ENCODE measurements at regions not wholly inside any gene's neighbourhood (a gene's known extent, or its start where the extent isn't known, plus 50 kb on each side); places are given as distances from the start of the nearest gene placed in this dataset.

DNA sequence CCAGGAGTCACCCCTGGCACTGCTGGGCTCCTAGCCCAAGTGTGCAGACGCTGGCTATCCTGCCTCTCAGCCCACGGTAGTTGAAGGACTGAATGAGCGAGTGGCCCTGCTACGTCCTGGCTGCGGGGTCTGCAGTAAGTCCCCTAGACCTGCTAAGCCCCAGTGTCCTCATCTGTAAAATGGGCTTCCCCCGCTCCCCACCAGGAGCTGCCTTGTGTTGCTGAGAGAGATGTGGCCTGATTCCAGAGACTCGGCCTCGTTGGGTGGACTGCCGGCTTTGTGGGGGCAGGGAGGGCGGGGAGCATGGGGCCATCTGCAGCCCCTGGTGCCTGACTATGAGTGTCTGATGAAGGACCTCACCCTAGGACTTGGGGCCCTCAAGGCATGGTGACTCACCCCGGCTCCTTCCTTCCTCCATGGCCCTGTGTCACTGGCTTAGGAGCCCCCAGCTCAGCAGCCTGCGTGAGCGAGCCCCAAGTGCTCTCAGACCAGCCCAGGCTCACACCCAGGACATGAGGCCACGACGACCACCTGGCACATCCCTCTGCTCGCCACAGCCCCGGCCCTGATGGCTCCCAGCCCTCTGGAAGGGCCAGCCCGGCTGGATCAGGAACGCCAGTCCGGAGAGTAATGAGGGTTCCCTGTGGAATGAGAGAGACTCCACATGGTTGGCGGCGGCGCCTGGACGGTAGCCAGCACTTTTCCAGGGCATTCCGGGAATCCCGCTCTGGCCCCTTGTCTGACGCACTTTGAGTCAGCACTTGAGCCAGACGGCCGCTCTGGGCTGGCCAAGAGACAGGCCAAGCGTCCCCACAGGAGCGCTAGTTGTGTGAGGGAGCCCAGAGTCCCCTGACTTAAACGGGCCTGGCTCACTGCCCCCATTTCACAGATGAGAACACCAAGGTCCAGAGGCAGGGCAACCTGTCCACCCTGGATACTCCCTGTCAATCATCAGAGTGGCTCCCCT is 50.5 kb upstream of the SHISAL1 start:
- TF ChIP-seq, protein P1, sequence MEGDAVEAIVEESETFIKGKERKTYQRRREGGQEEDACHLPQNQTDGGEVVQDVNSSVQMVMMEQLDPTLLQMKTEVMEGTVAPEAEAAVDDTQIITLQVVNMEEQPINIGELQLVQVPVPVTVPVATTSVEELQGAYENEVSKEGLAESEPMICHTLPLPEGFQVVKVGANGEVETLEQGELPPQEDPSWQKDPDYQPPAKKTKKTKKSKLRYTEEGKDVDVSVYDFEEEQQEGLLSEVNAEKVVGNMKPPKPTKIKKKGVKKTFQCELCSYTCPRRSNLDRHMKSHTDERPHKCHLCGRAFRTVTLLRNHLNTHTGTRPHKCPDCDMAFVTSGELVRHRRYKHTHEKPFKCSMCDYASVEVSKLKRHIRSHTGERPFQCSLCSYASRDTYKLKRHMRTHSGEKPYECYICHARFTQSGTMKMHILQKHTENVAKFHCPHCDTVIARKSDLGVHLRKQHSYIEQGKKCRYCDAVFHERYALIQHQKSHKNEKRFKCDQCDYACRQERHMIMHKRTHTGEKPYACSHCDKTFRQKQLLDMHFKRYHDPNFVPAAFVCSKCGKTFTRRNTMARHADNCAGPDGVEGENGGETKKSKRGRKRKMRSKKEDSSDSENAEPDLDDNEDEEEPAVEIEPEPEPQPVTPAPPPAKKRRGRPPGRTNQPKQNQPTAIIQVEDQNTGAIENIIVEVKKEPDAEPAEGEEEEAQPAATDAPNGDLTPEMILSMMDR (IDR thresholded peaks at IDR 0.05 in 2 of 3, conservative IDR thresholded peaks at IDR 0.05 in 1 of 3; ENCODE audit: control insufficient read depth in 2 of 3, extremely low read depth in 1 of 3, insufficient read depth in 1 of 3, low read depth in 3 of 3, low read length in 3 of 3) = no peak
- no peak for TF ChIP-seq BHLHE40 (IDR thresholded peaks at IDR 0.05; ENCODE audit: borderline replicate concordance in 1 of 2, low read depth in 2 of 2, low read length in 1 of 2)
- TF ChIP-seq EP300 (IDR thresholded peaks at IDR 0.05; ENCODE audit: borderline replicate concordance in 1 of 2, control insufficient read depth in 1 of 2, low read depth in 2 of 2, low read length in 2 of 2) = no peak
- no peak for TF ChIP-seq RBBP5 (conservative IDR thresholded peaks at IDR 0.05)
- no peak for TF ChIP-seq MTA2 (IDR thresholded peaks at IDR 0.05; ENCODE audit: low read depth)
- no peak for TF ChIP-seq CBX3 (IDR thresholded peaks at IDR 0.05; ENCODE audit: borderline replicate concordance, low read depth)
- TF ChIP-seq SUZ12 (IDR thresholded peaks at IDR 0.05; ENCODE audit: unreplicated experiment) = no peak
- TF ChIP-seq FOS (IDR thresholded peaks at IDR 0.05; ENCODE audit: borderline replicate concordance, extremely low read depth, insufficient read length) = no peak
- TF ChIP-seq POLR2A (IDR thresholded peaks at IDR 0.05; ENCODE audit: low read depth, low read length) = no peak
- TF ChIP-seq POLR2AphosphoS5 (IDR thresholded peaks at IDR 0.05; ENCODE audit: low read length) = no peak
- TF ChIP-seq CREB1 (IDR thresholded peaks at IDR 0.05; ENCODE audit: low read depth) = no peak
- TF ChIP-seq GABPA (IDR thresholded peaks at IDR 0.05; ENCODE audit: low read depth) = no peak

Data from GM12878 (cell line).